Spleen (tissue), 11 donors: ENCODE measurements at regions not wholly inside any gene's neighbourhood (a gene's known extent, or its start where the extent isn't known, plus 50 kb on each side); places are given as distances from the start of the nearest gene placed in this dataset.

Experiments used
- DNase-seq: peaks from one replicate; pipeline ENCODE4 v3.0.0-alpha.2; 2020
- H3K27ac ChIP-seq, 8 donors: fragments of 200-600 bp; sonication (generic) in 7 of 8; 1 replicate in 4 of 8; 2 replicates in 4 of 8; pipeline versions ENCODE4 v1.5.0 to v1.8.0; 2016 to 2021; ENCODE audit warnings: inconsistent platforms in 4 of 8, mild to moderate bottlenecking in 4 of 8, moderate library complexity in 1 of 8
- H3K27me3 ChIP-seq, 7 donors: fragments of 200-600 bp; sonication (generic) in 6 of 7; replicated peaks in 1 of 7; 1 replicate in 4 of 7; 2 replicates in 3 of 7; pipeline versions ENCODE4 v1.5.0 to v1.8.0; 2016 to 2021; ENCODE audit warnings: inconsistent platforms in 3 of 7, mild to moderate bottlenecking in 1 of 7
- H3K36me3 ChIP-seq, 6 donors: fragments of 200-600 bp; sonication (generic) in 5 of 6; 1 replicate in 4 of 6; 2 replicates in 2 of 6; pipeline versions ENCODE4 v1.5.0 to v1.8.0; 2016 to 2021; ENCODE audit warnings: inconsistent platforms in 2 of 6
- H3K4me1 ChIP-seq, 6 donors: fragments of 200-600 bp; sonication (generic) in 5 of 6; 1 replicate in 3 of 6; 2 replicates in 3 of 6; pipeline versions ENCODE4 v1.5.0 to v1.8.0; 2016 to 2021; ENCODE audit warnings: inconsistent platforms in 3 of 6
- H3K4me3 ChIP-seq, 8 donors: fragments of 200-600 bp; sonication (generic) in 7 of 8; 1 replicate in 4 of 8; 2 replicates in 4 of 8; pipeline versions ENCODE4 v1.5.0 to v1.8.0; 2016 to 2021; ENCODE audit warnings: inconsistent platforms in 4 of 8, mild to moderate bottlenecking in 4 of 8, moderate library complexity in 2 of 8
- H3K9me3 ChIP-seq, 8 donors: fragments of 200-600 bp; sonication (generic) in 7 of 8; 1 replicate in 4 of 8; 2 replicates in 4 of 8; pipeline versions ENCODE4 v1.5.0 to v1.8.0; 2016 to 2021; ENCODE audit warnings: inconsistent platforms in 4 of 8
- POLR2A ChIP-seq, 3 donors: fragments of 450-650 bp; IDR thresholded peaks; one replicate each; pipeline ENCODE4 v1.5.1; 2017; ENCODE audit warnings: antibody characterized with exemption in 3 of 3, mild to moderate bottlenecking in 1 of 3
- POLR2AphosphoS5 ChIP-seq, 3 donors: sonication (generic); formaldehyde crosslinking; IDR thresholded peaks; one replicate each; pipeline ENCODE4 v1.5.1; 2017; ENCODE audit warnings: antibody characterized with exemption in 3 of 3
- WGBS, 5 donors: extraction: QIAGEN DNeasy Blood & Tissue Kit in 3 of 5; methylation state at CpG; one replicate each; pipeline versions ENCODE4 v1.1.5 to v1.1.7; 2013 to 2018; 5-methylcytosine and 5-hydroxymethylcytosine counted together
- intact Hi-C: fragments of 100-400 bp; cut with DNase I; formaldehyde crosslinking; loops from one replicate; pipeline ENCODE4 v1.15.0; 2023; ENCODE audit warnings: low total_unique reads
- TF ChIP-seq, protein P1 (sequence below), 11 experiments: fragments of 200-600 bp in 7 of 11; fragments of 450-650 bp in 4 of 11; sonication (generic) in 4 of 11; IDR thresholded peaks in 8 of 11; conservative IDR thresholded peaks in 3 of 11; 1 replicate in 7 of 11; 2 replicates in 4 of 11; pipeline versions ENCODE4 v1.4.0 to v1.8.0; 2016 to 2021; ENCODE audit warnings: antibody characterized with exemption in 11 of 11, inconsistent platforms in 4 of 11, mild to moderate bottlenecking in 1 of 11
- donor health status: healthy with polysubstance abuse.
- donor health status: DM: no; HTN: no; CAD: no; lungs with moderate emphysema.
- donor health status: DM: no; HTN: no; CAD: no.
- donor health status: Bipolar disorder and iron deficiency.
- donor health status: healthy.
- donor health status: DM: no; HTN: no; CAD: no.
- donor health status: DM: yes; HTN: yes; CAD: no.

DNA sequence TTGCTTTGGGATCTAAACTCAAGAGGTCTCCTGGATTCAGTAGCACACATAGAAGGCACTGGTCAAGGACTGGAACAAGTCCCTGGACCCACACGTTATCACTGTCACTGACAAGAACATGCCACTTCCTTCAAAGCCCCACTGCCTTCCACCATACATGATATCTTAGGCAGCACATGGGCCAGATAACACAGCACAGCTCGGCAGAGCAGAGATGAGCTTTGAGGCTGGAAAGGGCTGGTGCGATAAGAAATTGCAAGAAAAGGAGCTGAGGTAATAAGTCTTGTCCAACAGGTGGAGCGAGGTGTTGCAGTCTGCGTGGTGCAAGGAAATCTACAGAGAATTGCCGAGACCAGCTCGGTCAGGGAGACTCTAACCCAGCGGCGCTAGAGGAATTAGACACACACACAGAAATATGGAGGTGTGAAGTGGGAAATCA is 139.8 kb upstream of the CDK13 start:
- no peaks in the 10 kb centered on the region for H3K9me3 ChIP-seq
- H3K36me3 ChIP-seq = no peaks in the 10 kb centered on the region
- 83 to 95% (median 89%) methylated on average over 9 of the region's 9 CpGs for WGBS, 5 donors
- DNase-seq = no peak
- H3K4me3 ChIP-seq = no peak overlapping the region
- no peaks in the 10 kb centered on the region for H3K4me1 ChIP-seq
- no peak overlapping the region for H3K27ac ChIP-seq
- no peak for TF ChIP-seq POLR2A (IDR thresholded peaks at IDR 0.05)
- TF ChIP-seq, protein P1, sequence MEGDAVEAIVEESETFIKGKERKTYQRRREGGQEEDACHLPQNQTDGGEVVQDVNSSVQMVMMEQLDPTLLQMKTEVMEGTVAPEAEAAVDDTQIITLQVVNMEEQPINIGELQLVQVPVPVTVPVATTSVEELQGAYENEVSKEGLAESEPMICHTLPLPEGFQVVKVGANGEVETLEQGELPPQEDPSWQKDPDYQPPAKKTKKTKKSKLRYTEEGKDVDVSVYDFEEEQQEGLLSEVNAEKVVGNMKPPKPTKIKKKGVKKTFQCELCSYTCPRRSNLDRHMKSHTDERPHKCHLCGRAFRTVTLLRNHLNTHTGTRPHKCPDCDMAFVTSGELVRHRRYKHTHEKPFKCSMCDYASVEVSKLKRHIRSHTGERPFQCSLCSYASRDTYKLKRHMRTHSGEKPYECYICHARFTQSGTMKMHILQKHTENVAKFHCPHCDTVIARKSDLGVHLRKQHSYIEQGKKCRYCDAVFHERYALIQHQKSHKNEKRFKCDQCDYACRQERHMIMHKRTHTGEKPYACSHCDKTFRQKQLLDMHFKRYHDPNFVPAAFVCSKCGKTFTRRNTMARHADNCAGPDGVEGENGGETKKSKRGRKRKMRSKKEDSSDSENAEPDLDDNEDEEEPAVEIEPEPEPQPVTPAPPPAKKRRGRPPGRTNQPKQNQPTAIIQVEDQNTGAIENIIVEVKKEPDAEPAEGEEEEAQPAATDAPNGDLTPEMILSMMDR (IDR thresholded peaks at IDR 0.05 in 8 of 11, conservative IDR thresholded peaks at IDR 0.05 in 3 of 11) = no peak
- intact Hi-C loops = no loop called here
- H3K27me3 ChIP-seq = peaks cover 0 to 10% (median 0%) of the 10 kb centered on the region in 7 donors

DNA sequence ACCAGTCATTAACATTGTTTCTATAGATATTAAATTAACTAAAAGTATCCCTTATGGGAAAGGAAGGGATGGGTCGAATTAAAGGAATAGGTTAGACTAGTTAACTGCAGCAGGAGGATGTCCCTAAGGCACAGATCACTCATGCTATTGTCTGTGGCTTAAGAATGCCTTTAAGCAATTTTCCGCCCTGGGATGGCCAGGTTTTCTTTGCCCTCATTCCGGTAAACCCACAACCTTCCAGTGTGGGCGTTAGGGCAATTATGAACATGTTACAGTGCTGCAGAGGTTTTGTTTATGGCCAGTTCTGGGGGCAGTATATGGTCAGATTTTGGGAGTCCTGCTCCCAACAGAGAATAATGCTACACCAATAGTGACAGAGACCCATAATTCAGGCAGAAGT is 139.3 kb upstream of the CDK13 start:
- H3K9me3 ChIP-seq = no peaks in the 10 kb centered on the region
- H3K27ac ChIP-seq = no peak overlapping the region
- WGBS, 5 donors = 68 to 90% (median 81%) methylated on average over 4 of the region's 4 CpGs
- no peak for DNase-seq
- H3K4me1 ChIP-seq = no peaks in the 10 kb centered on the region
- no peak for TF ChIP-seq POLR2AphosphoS5 (IDR thresholded peaks at IDR 0.05)
- no peak for TF ChIP-seq POLR2A (IDR thresholded peaks at IDR 0.05)
- TF ChIP-seq, protein P1 (IDR thresholded peaks at IDR 0.05 in 8 of 11, conservative IDR thresholded peaks at IDR 0.05 in 3 of 11) = no peak
- H3K4me3 ChIP-seq = no peak overlapping the region
- intact Hi-C loops = no loop called here
- no peaks in the 10 kb centered on the region for H3K36me3 ChIP-seq
- peaks cover 0 to 15% (median 0%) of the 10 kb centered on the region in 7 donors for H3K27me3 ChIP-seq

DNA sequence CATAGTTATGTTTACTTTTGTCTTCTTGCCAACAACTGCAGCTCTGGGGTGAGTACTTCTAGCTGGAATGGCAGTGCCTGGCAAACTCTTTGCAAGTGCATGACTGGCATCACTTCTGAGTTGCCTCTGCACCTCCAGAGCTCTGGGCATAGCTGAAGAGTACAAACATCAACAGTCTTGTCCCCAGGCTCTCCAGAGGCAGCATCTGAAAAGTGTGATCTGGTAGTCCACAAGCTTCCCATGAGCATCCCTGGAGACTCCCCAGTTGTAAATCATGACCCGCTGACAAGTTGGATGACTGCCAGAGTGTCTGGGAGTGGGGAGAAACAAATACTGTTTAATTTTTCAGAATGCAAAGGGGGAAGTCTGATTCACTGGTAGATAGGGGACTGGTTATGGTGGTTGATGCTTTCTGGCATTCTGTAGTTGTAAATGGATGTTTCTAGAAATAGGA is 138.9 kb upstream of the CDK13 start:
- Histone ChIP-seq H3K36me3 (no peaks in the 10 kb centered on the region), H3K27me3 (peaks cover 0 to 15% (median 0%) of the 10 kb centered on the region in 7 donors), H3K27ac (no peak overlapping the region), H3K4me3 (no peak overlapping the region), H3K4me1 (no peaks in the 10 kb centered on the region), H3K9me3 (no peaks in the 10 kb centered on the region)
- TF ChIP-seq, protein P1 (IDR thresholded peaks at IDR 0.05 in 8 of 11, conservative IDR thresholded peaks at IDR 0.05 in 3 of 11) = no peak
- no peak for TF ChIP-seq POLR2A (IDR thresholded peaks at IDR 0.05)
- TF ChIP-seq POLR2AphosphoS5 (IDR thresholded peaks at IDR 0.05) = no peak
- no peak for DNase-seq
- WGBS, 5 donors = 22 to 55% (median 39%) methylated on average over 1 of the region's 1 CpG
- intact Hi-C loops = no loop called here

DNA sequence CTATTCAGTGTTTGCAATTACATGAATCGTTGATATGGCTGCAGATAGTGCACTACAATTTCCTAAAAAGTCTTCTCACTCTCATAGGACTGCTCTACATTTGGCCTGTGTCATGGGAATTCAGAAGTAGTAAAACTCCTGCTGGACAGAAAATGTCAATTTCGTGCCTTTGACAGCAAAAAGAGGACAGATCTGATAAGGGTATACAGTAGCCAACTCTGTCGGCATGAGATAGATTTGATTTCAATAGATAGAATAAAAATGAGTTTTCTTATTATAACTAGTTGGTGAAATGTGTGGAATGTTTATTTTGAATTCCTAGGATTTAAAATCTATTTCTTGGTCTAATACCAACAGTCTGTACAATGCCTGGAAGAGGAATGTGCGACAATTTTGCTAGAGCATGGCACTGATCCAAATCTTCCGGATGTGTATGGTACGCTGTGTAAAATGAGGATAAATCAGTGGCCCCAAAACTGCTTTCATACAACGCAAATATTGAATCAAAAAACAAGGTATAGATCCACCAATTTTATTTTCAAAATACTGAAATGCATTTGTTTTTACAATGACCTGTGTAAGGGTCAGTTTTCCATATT is 133.5 kb upstream of the CDK13 start:
- WGBS, 5 donors = 59 to 75% (median 71%) methylated on average over 7 of the region's 7 CpGs
- no peak for TF ChIP-seq POLR2AphosphoS5 (IDR thresholded peaks at IDR 0.05)
- TF ChIP-seq POLR2A (IDR thresholded peaks at IDR 0.05) = no peak
- TF ChIP-seq, protein P1 (IDR thresholded peaks at IDR 0.05 in 8 of 11, conservative IDR thresholded peaks at IDR 0.05 in 3 of 11) = no peak
- intact Hi-C loops = no loop called here
- Histone ChIP-seq H3K27ac (no peak overlapping the region), H3K27me3 (peaks cover 0 to 18% (median 0%) of the 10 kb centered on the region in 7 donors), H3K36me3 (no peaks in the 10 kb centered on the region), H3K4me1 (no peaks in the 10 kb centered on the region), H3K9me3 (no peaks in the 10 kb centered on the region), H3K4me3 (no peak overlapping the region)
- no peak for DNase-seq
